DND-41 (cell line): ENCODE measurements at regions not wholly inside any gene's neighbourhood (a gene's known extent, or its start where the extent isn't known, plus 50 kb on each side); places are given as distances from the start of the nearest gene placed in this dataset.

Experiments
- ATAC-seq: fragments of 200-7000 bp; cut with Tn5 transposase; 3 replicates; pipeline ENCODE4 v1.9.1; 2021; ENCODE audit warnings: low read depth; ENCODE audit not compliant: insufficient read depth
- DNase-seq: peaks from one replicate; pipeline ENCODE4 v3.0.0-alpha.2; 2020
- H2AFZ ChIP-seq: 2 replicates; pipeline ENCODE4 v1.6.0; 2012; ENCODE audit warnings: low read depth, low read length
- H3K27ac ChIP-seq: 2 replicates; pipeline ENCODE4 v1.5.1; 2012; ENCODE audit warnings: low read length, inconsistent platforms
- H3K27me3 ChIP-seq: fragments of 200-600 bp; sonication (generic); 2 replicates; pipeline ENCODE4 v1.6.0; 2012; ENCODE audit warnings: low read length, mild to moderate bottlenecking, inconsistent platforms; ENCODE audit not compliant: insufficient read depth, poor library complexity
- H3K36me3 ChIP-seq: 2 replicates; pipeline ENCODE4 v1.5.1; 2012; ENCODE audit warnings: low read length, inconsistent platforms; ENCODE audit not compliant: insufficient read depth
- H3K4me1 ChIP-seq: 2 replicates; pipeline ENCODE4 v1.5.1; 2012; ENCODE audit warnings: mild to moderate bottlenecking, low read length; ENCODE audit not compliant: insufficient read depth
- H3K4me2 ChIP-seq: 2 replicates; pipeline ENCODE4 v1.6.0; 2012; ENCODE audit warnings: mild to moderate bottlenecking, moderate library complexity, low read length, inconsistent platforms; ENCODE audit not compliant: insufficient read depth
- H3K4me3 ChIP-seq, 2 experiments: fragments of 200-600 bp in 1 of 2; shearing (Covaris generic) in 1 of 2; 2 replicates each; pipeline ENCODE4 v1.5.1; 2012 to 2016; ENCODE audit warnings: inconsistent platforms in 2 of 2, low read length in 2 of 2, mild to moderate bottlenecking in 2 of 2, low read depth in 1 of 2, moderate library complexity in 1 of 2
- H3K79me2 ChIP-seq: 2 replicates; pipeline ENCODE4 v1.6.0; 2012; ENCODE audit warnings: low read length, inconsistent platforms; ENCODE audit not compliant: insufficient read depth
- H3K9ac ChIP-seq: 2 replicates; pipeline ENCODE4 v1.6.0; 2012; ENCODE audit warnings: low read depth, mild to moderate bottlenecking, inconsistent platforms, low read length, moderate library complexity
- H3K9me3 ChIP-seq: 2 replicates; pipeline ENCODE4 v1.5.1; 2012; ENCODE audit warnings: low read length, moderate library complexity, mild to moderate bottlenecking, inconsistent platforms; ENCODE audit not compliant: insufficient read depth, severe bottlenecking
- H4K20me1 ChIP-seq: 2 replicates; pipeline ENCODE4 v1.6.0; 2012; ENCODE audit warnings: low read length; ENCODE audit not compliant: insufficient read depth
- CTCF ChIP-seq: IDR thresholded peaks from 2 replicates; pipeline ENCODE4 v1.5.1; 2012; ENCODE audit warnings: borderline replicate concordance, low read length, moderate library complexity, mild to moderate bottlenecking; ENCODE audit not compliant: poor library complexity, severe bottlenecking; ENCODE audit errors: extremely low read depth
- EZH2 ChIP-seq: IDR thresholded peaks from 3 replicates; pipeline ENCODE4 v1.6.1; 2012; ENCODE audit warnings: borderline replicate concordance, low read depth, mild to moderate bottlenecking, moderate library complexity, low read length, inconsistent platforms; ENCODE audit not compliant: severe bottlenecking

GRCh38 chr16:5347561-5347960, 250.0 kb upstream of the EEF2KMT start:
- Histone ChIP-seq H4K20me1 (no peaks in the 10 kb centered on the region), H3K9ac (no peak overlapping the region), H3K9me3 (no peaks in the 10 kb centered on the region), H3K36me3 (no peaks in the 10 kb centered on the region), H3K27me3 (peaks cover 3% of the 10 kb centered on the region), H3K79me2 (no peaks in the 10 kb centered on the region), H3K4me3 (no peak overlapping the region), H3K4me2 (no peak overlapping the region), H3K4me1 (no peaks in the 10 kb centered on the region), H2AFZ (no peak overlapping the region), H3K27ac (no peak overlapping the region)
- ATAC-seq, result no peak
- DNase-seq, result no peak
- no peak for TF ChIP-seq CTCF

GRCh38 chr16:5336941-5337340, 239.3 kb upstream of the EEF2KMT start:
- DNase-seq, result no peak
- Histone ChIP-seq H4K20me1 (no peaks in the 10 kb centered on the region), H3K4me2 (no peak overlapping the region), H3K9me3 (no peaks in the 10 kb centered on the region), H3K27me3 (no peaks in the 10 kb centered on the region), H2AFZ (no peak overlapping the region), H3K27ac (no peak overlapping the region), H3K9ac (no peak overlapping the region), H3K36me3 (no peaks in the 10 kb centered on the region), H3K79me2 (no peaks in the 10 kb centered on the region), H3K4me1 (no peaks in the 10 kb centered on the region), H3K4me3 (no peak overlapping the region)
- ATAC-seq, result no peak
- TF ChIP-seq EZH2, result no peak
- TF ChIP-seq CTCF, result no peak

- no peaks in the 10 kb centered on the region for H3K9me3 ChIP-seq
- H3K79me2 ChIP-seq, result no peaks in the 10 kb centered on the region
- H3K9ac ChIP-seq, result no peak overlapping the region
- H3K4me2 ChIP-seq, result no peak overlapping the region
- H3K4me1 ChIP-seq, result no peaks in the 10 kb centered on the region
- DNase-seq (no peak), ATAC-seq (no peak)
- H3K27me3 ChIP-seq, result no peaks in the 10 kb centered on the region
- H2AFZ ChIP-seq, result no peak overlapping the region
- H4K20me1 ChIP-seq, result no peaks in the 10 kb centered on the region
- no peak overlapping the region for H3K27ac ChIP-seq
- TF ChIP-seq EZH2 (no peak), CTCF (no peak)
- H3K4me3 ChIP-seq, result no peak overlapping the region
- no peaks in the 10 kb centered on the region for H3K36me3 ChIP-seq
Observed at GRCh38 chr16:5333991-5334390, 236.4 kb upstream of the EEF2KMT start.

GRCh38 chr16:5333126-5333525, 235.5 kb upstream of the EEF2KMT start:
- no peaks in the 10 kb centered on the region for H3K27me3 ChIP-seq
- DNase-seq, result no peak
- H3K9ac ChIP-seq, result no peak overlapping the region
- H3K4me2 ChIP-seq, result no peak overlapping the region
- no peaks in the 10 kb centered on the region for H3K4me1 ChIP-seq
- no peak for ATAC-seq
- H3K79me2 ChIP-seq, result no peaks in the 10 kb centered on the region
- H3K27ac ChIP-seq, result no peak overlapping the region
- no peaks in the 10 kb centered on the region for H3K9me3 ChIP-seq
- no peaks in the 10 kb centered on the region for H4K20me1 ChIP-seq
- no peak overlapping the region for H2AFZ ChIP-seq
- no peak overlapping the region for H3K4me3 ChIP-seq
- TF ChIP-seq CTCF (no peak), EZH2 (no peak)
- H3K36me3 ChIP-seq, result no peaks in the 10 kb centered on the region
